Trophoblast cell (in vitro differentiated cells and primary cell): ENCODE measurements at regions not wholly inside any gene's neighbourhood (a gene's known extent, or its start where the extent isn't known, plus 50 kb on each side); places are given as distances from the start of the nearest gene placed in this dataset.

Source experiments
- DNase-seq, 2 donors: peaks; one replicate each; pipeline ENCODE4 v3.0.0-alpha.2; 2016
- H2AFZ ChIP-seq: 2 replicates; pipeline ENCODE4 v1.6.1; 2013; ENCODE audit warnings: low read length, moderate library complexity, mild to moderate bottlenecking; ENCODE audit not compliant: insufficient read depth, poor library complexity
- H2AK5ac ChIP-seq: 2 replicates; pipeline ENCODE4 v1.6.1; 2013; ENCODE audit warnings: mild to moderate bottlenecking, low read length
- H2BK120ac ChIP-seq: 2 replicates; pipeline ENCODE4 v1.6.1; 2013; ENCODE audit warnings: low read length, mild to moderate bottlenecking, moderate library complexity; ENCODE audit not compliant: insufficient read depth, poor library complexity
- H2BK12ac ChIP-seq: 2 replicates; pipeline ENCODE4 v1.6.1; 2013; ENCODE audit warnings: mild to moderate bottlenecking, low read length, moderate library complexity
- H2BK5ac ChIP-seq: 2 replicates; pipeline ENCODE4 v1.6.1; 2013; ENCODE audit warnings: low read length, low read depth, moderate library complexity, mild to moderate bottlenecking; ENCODE audit not compliant: poor library complexity
- H3K14ac ChIP-seq: 2 replicates; pipeline ENCODE4 v1.6.1; 2013; ENCODE audit warnings: mild to moderate bottlenecking, low read length
- H3K18ac ChIP-seq: 2 replicates; pipeline ENCODE4 v1.6.1; 2013; ENCODE audit warnings: mild to moderate bottlenecking, low read length
- H3K23ac ChIP-seq: 2 replicates; pipeline ENCODE4 v1.6.1; 2013; ENCODE audit warnings: low read length
- H3K27ac ChIP-seq: 2 replicates; pipeline ENCODE4 v1.5.1; 2013; ENCODE audit warnings: low read depth, mild to moderate bottlenecking, inconsistent platforms, low read length, moderate library complexity
- H3K27me3 ChIP-seq: 2 replicates; pipeline ENCODE4 v1.6.1; 2013; ENCODE audit warnings: inconsistent platforms, mild to moderate bottlenecking, low read length, moderate library complexity; ENCODE audit not compliant: insufficient read depth
- H3K36me3 ChIP-seq, 2 experiments: 1 replicate in 1 of 2; 2 replicates in 1 of 2; pipeline ENCODE4 v1.6.1; 2013; ENCODE audit warnings: low read length in 2 of 2, mild to moderate bottlenecking in 2 of 2, moderate library complexity in 1 of 2; ENCODE audit not compliant: insufficient read depth in 2 of 2, control insufficient read depth in 1 of 2
- H3K4ac ChIP-seq: 2 replicates; pipeline ENCODE4 v1.6.1; 2013; ENCODE audit warnings: low read depth, mild to moderate bottlenecking, low read length, moderate library complexity
- H3K4me1 ChIP-seq, 2 experiments: 1 replicate in 1 of 2; 2 replicates in 1 of 2; pipeline ENCODE4 v1.6.1; 2013; ENCODE audit warnings: low read length in 2 of 2, mild to moderate bottlenecking in 2 of 2, moderate library complexity in 1 of 2; ENCODE audit not compliant: insufficient read depth in 2 of 2, control insufficient read depth in 1 of 2
- H3K4me2 ChIP-seq: 2 replicates; pipeline ENCODE4 v1.6.1; 2013; ENCODE audit warnings: inconsistent platforms, mild to moderate bottlenecking, low read length, moderate library complexity
- H3K4me3 ChIP-seq: 2 replicates; pipeline ENCODE4 v1.5.1; 2013; ENCODE audit warnings: mild to moderate bottlenecking, low read depth, low read length, inconsistent platforms
- H3K79me1 ChIP-seq: one replicate; pipeline ENCODE4 v1.6.1; 2013; ENCODE audit warnings: low read length
- H3K79me2 ChIP-seq: 2 replicates; pipeline ENCODE4 v1.6.1; 2013; ENCODE audit warnings: low read length, mild to moderate bottlenecking; ENCODE audit not compliant: control insufficient read depth, insufficient read depth, poor library complexity
- H3K9ac ChIP-seq: 2 replicates; pipeline ENCODE4 v1.6.1; 2013; ENCODE audit warnings: mild to moderate bottlenecking, low read length
- H3K9me3 ChIP-seq: 2 replicates; pipeline ENCODE4 v1.6.1; 2013; ENCODE audit warnings: low read depth, mild to moderate bottlenecking, control low read depth, inconsistent platforms, low read length; ENCODE audit not compliant: insufficient read depth
- H4K12ac ChIP-seq: 2 replicates; pipeline ENCODE4 v1.6.1; 2013; ENCODE audit warnings: low read depth, mild to moderate bottlenecking, low read length, moderate library complexity
- H4K8ac ChIP-seq: 2 replicates; pipeline ENCODE4 v1.6.1; 2013; ENCODE audit warnings: low read depth, mild to moderate bottlenecking, low read length, moderate library complexity
- H4K91ac ChIP-seq: one replicate; pipeline ENCODE4 v1.6.1; 2013; ENCODE audit warnings: low read depth, mild to moderate bottlenecking, low read length, moderate library complexity
- WGBS: extraction: QIAGEN DNeasy Blood & Tissue Kit; methylation state at CpG from one replicate; pipeline ENCODE4 v1.1.7; 2013; ENCODE audit warnings: missing lambda C conversion rate; ENCODE audit not compliant: insufficient read length, insufficient coverage; ENCODE audit errors: extremely low coverage; 5-methylcytosine and 5-hydroxymethylcytosine counted together

DNA sequence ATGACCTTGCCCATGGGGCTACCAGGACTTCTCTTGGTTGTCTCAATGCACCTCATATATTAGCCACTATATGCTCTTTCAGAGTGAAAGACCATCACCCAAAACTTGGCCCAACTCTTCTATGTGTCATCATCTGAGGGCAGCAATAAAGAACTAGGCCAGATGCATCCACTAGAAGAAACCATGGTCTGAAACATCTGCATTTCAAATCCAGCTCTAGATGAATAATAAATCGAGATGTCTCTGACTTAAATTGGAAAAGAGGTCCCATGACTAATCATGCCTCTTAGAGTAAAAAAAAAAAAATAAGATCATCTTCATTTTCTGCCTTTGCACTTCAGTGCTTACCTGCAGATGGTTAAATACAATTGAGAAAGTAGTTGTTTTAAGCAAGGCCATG, 397.6 kb upstream of the PITX2 start:
- Histone ChIP-seq H3K36me3 (no peaks in the 10 kb centered on the region), H2BK120ac (no peak overlapping the region), H3K9ac (no peak overlapping the region), H3K27me3 (no peaks in the 10 kb centered on the region), H3K4me1 (no peaks in the 10 kb centered on the region), H3K4ac (no peak overlapping the region), H3K9me3 (no peaks in the 10 kb centered on the region), H3K14ac (no peak overlapping the region), H2BK5ac (no peak overlapping the region), H3K18ac (no peak overlapping the region), H3K23ac (no peak overlapping the region), H4K12ac (no peak overlapping the region), H2BK12ac (no peak overlapping the region), H4K8ac (no peak overlapping the region), H2AK5ac (no peak overlapping the region), H3K4me3 (no peak overlapping the region), H3K79me2 (no peaks in the 10 kb centered on the region), H4K91ac (no peak overlapping the region), H3K27ac (no peak overlapping the region), H3K4me2 (no peak overlapping the region), H2AFZ (no peak overlapping the region), H3K79me1 (no peaks in the 10 kb centered on the region)
- no peak for DNase-seq
- no CpG with 5 or more reads among the region's 1 CpG for WGBS

DNA sequence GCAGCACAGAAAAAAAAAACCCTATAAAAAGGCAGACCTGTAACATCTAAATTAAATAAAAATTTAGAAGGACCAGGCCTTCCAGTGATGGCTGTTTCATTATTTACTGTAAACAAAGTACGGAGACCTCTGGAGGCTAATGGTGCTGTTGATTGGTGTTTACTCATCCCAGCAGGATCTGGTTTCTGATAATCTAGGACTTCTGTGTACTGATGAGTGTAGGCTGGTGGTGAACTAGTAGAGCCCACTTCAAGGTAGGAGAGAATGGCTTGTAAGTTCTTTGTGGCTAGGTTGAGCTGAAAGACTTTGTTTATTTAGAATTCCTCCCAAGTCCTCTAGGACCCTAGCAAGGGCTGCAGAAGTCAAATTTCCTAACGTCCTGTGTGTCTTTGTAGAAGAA, 398.1 kb upstream of the PITX2 start:
- Histone ChIP-seq H2BK5ac (no peak overlapping the region), H3K4me3 (no peak overlapping the region), H3K4me2 (no peak overlapping the region), H2AFZ (no peak overlapping the region), H3K9ac (no peak overlapping the region), H2BK120ac (no peak overlapping the region), H3K79me2 (no peaks in the 10 kb centered on the region), H3K4me1 (no peaks in the 10 kb centered on the region), H3K36me3 (no peaks in the 10 kb centered on the region), H2BK12ac (no peak overlapping the region), H3K27ac (no peak overlapping the region), H3K27me3 (no peaks in the 10 kb centered on the region), H4K91ac (no peak overlapping the region), H4K12ac (no peak overlapping the region), H3K14ac (no peak overlapping the region), H2AK5ac (no peak overlapping the region), H4K8ac (no peak overlapping the region), H3K4ac (no peak overlapping the region), H3K79me1 (no peaks in the 10 kb centered on the region), H3K18ac (no peak overlapping the region), H3K23ac (no peak overlapping the region), H3K9me3 (no peaks in the 10 kb centered on the region)
- WGBS: no CpG with 5 or more reads among the region's 2 CpGs
- DNase-seq: no peak

DNA sequence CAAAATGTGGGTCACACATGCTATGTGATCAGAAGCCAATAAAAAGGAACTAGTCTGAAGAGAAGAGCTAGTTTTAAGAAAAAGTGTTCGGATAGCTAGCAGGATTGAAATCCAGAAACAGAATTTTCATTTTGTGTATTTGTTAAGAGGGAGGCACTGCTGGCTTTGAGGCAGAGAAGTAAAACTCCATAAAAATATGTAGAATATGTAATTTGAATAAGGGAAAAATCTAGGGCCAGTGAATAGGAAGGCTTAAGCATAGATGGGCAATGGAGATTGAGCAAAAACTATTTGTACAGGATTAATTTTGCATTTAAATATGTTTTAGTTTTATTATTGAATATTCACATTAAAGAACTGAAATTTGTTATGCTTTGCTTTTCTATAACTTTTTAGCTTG, 399.9 kb upstream of the PITX2 start:
- no peak overlapping the region for H2BK5ac ChIP-seq
- H3K4me2 ChIP-seq: no peak overlapping the region
- H3K27me3 ChIP-seq: no peaks in the 10 kb centered on the region
- H3K79me2 ChIP-seq: no peaks in the 10 kb centered on the region
- no peak overlapping the region for H3K4me3 ChIP-seq
- H3K4me1 ChIP-seq: peaks cover 0 to 3% of the 10 kb centered on the region in 2 experiments
- H3K23ac ChIP-seq: no peak overlapping the region
- peaks cover 2% of the 10 kb centered on the region for H3K79me1 ChIP-seq
- H2BK12ac ChIP-seq: no peak overlapping the region
- H3K9ac ChIP-seq: no peak overlapping the region
- H2BK120ac ChIP-seq: no peak overlapping the region
- H3K18ac ChIP-seq: no peak overlapping the region
- no peak overlapping the region for H3K27ac ChIP-seq
- H4K91ac ChIP-seq: no peak overlapping the region
- H3K36me3 ChIP-seq: no peaks in the 10 kb centered on the region
- no peak overlapping the region for H3K14ac ChIP-seq
- H4K8ac ChIP-seq: no peak overlapping the region
- H4K12ac ChIP-seq: no peak overlapping the region
- no peak overlapping the region for H3K4ac ChIP-seq
- no CpG with 5 or more reads among the region's 1 CpG for WGBS
- no peak overlapping the region for H2AK5ac ChIP-seq
- no peaks in the 10 kb centered on the region for H3K9me3 ChIP-seq
- DNase-seq: no peak
- H2AFZ ChIP-seq: no peak overlapping the region

GRCh38 chr4:111027526-111027925, 404.6 kb upstream of the PITX2 start:
- Histone ChIP-seq H3K79me1 (peaks cover 2% of the 10 kb centered on the region), H3K4me2 (no peak overlapping the region), H3K27me3 (no peaks in the 10 kb centered on the region), H2AFZ (no peak overlapping the region), H2BK120ac (no peak overlapping the region), H3K18ac (no peak overlapping the region), H3K14ac (no peak overlapping the region), H3K9me3 (no peaks in the 10 kb centered on the region), H2AK5ac (no peak overlapping the region), H3K23ac (no peak overlapping the region), H3K9ac (no peak overlapping the region), H4K12ac (no peak overlapping the region), H2BK5ac (no peak overlapping the region), H3K36me3 (no peaks in the 10 kb centered on the region), H3K4me1 (peaks cover 0 to 3% of the 10 kb centered on the region in 2 experiments), H3K79me2 (no peaks in the 10 kb centered on the region), H3K4ac (no peak overlapping the region), H2BK12ac (no peak overlapping the region), H3K4me3 (no peak overlapping the region), H3K27ac (peak overlapping the region; percentile 64), H4K91ac (no peak overlapping the region), H4K8ac (no peak overlapping the region)
- no CpG with 5 or more reads among the region's 1 CpG for WGBS
- peak; percentile 57 to 79 for DNase-seq
